Neural cell (in vitro differentiated cells): ENCODE measurements at regions not wholly inside any gene's neighbourhood (a gene's known extent, or its start where the extent isn't known, plus 50 kb on each side); places are given as distances from the start of the nearest gene placed in this dataset.

Experiments
- EP300 ChIP-seq: fragments of 450-650 bp; conservative IDR thresholded peaks from 2 replicates; pipeline ENCODE4 v1.6.1; 2014; ENCODE audit warnings: antibody characterized with exemption, mild to moderate bottlenecking, moderate library complexity; ENCODE audit not compliant: poor library complexity, severe bottlenecking
- EZH2 ChIP-seq: fragments of 200-600, 300-800 bp; shearing (Covaris generic), sonication (generic); IDR thresholded peaks from 2 replicates; pipeline ENCODE4 v1.6.1; 2014; ENCODE audit warnings: antibody characterized with exemption, low read length, borderline replicate concordance, mild to moderate bottlenecking; ENCODE audit not compliant: insufficient read depth, poor library complexity, severe bottlenecking
- POLR2AphosphoS5 ChIP-seq: IDR thresholded peaks from 2 replicates; pipeline ENCODE4 v1.6.1; 2012
- SMC3 ChIP-seq: fragments of 450-650 bp; conservative IDR thresholded peaks from 2 replicates; pipeline ENCODE4 v1.6.1; 2014; ENCODE audit warnings: antibody characterized with exemption, mild to moderate bottlenecking, moderate library complexity; ENCODE audit not compliant: poor library complexity
- TF ChIP-seq, protein P1 (sequence below): fragments of 450-650 bp; IDR thresholded peaks from 2 replicates; pipeline ENCODE4 v1.5.1; 2014; ENCODE audit warnings: antibody characterized with exemption, mild to moderate bottlenecking, moderate library complexity; ENCODE audit not compliant: poor library complexity, severe bottlenecking
- TF ChIP-seq, protein P2 (sequence below): IDR thresholded peaks from 2 replicates; pipeline ENCODE4 v1.6.1; 2012; ENCODE audit warnings: borderline replicate concordance

GRCh38 chr5:42896523-42896922, 84.8 kb upstream of the SELENOP start:
- TF ChIP-seq, protein P1, sequence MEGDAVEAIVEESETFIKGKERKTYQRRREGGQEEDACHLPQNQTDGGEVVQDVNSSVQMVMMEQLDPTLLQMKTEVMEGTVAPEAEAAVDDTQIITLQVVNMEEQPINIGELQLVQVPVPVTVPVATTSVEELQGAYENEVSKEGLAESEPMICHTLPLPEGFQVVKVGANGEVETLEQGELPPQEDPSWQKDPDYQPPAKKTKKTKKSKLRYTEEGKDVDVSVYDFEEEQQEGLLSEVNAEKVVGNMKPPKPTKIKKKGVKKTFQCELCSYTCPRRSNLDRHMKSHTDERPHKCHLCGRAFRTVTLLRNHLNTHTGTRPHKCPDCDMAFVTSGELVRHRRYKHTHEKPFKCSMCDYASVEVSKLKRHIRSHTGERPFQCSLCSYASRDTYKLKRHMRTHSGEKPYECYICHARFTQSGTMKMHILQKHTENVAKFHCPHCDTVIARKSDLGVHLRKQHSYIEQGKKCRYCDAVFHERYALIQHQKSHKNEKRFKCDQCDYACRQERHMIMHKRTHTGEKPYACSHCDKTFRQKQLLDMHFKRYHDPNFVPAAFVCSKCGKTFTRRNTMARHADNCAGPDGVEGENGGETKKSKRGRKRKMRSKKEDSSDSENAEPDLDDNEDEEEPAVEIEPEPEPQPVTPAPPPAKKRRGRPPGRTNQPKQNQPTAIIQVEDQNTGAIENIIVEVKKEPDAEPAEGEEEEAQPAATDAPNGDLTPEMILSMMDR: no peak
- no peak for TF ChIP-seq EZH2
- no peak for TF ChIP-seq SMC3
- no peak for TF ChIP-seq POLR2AphosphoS5
- TF ChIP-seq, protein P2, sequence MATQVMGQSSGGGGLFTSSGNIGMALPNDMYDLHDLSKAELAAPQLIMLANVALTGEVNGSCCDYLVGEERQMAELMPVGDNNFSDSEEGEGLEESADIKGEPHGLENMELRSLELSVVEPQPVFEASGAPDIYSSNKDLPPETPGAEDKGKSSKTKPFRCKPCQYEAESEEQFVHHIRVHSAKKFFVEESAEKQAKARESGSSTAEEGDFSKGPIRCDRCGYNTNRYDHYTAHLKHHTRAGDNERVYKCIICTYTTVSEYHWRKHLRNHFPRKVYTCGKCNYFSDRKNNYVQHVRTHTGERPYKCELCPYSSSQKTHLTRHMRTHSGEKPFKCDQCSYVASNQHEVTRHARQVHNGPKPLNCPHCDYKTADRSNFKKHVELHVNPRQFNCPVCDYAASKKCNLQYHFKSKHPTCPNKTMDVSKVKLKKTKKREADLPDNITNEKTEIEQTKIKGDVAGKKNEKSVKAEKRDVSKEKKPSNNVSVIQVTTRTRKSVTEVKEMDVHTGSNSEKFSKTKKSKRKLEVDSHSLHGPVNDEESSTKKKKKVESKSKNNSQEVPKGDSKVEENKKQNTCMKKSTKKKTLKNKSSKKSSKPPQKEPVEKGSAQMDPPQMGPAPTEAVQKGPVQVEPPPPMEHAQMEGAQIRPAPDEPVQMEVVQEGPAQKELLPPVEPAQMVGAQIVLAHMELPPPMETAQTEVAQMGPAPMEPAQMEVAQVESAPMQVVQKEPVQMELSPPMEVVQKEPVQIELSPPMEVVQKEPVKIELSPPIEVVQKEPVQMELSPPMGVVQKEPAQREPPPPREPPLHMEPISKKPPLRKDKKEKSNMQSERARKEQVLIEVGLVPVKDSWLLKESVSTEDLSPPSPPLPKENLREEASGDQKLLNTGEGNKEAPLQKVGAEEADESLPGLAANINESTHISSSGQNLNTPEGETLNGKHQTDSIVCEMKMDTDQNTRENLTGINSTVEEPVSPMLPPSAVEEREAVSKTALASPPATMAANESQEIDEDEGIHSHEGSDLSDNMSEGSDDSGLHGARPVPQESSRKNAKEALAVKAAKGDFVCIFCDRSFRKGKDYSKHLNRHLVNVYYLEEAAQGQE: no peak
- TF ChIP-seq EP300: no peak
